Loucy (cell line): ENCODE measurements at regions not wholly inside any gene's neighbourhood (a gene's known extent, or its start where the extent isn't known, plus 50 kb on each side); places are given as distances from the start of the nearest gene placed in this dataset.

Experiments
- H2AFZ ChIP-seq: fragments of 200-600 bp; sonication (generic); 2 replicates; pipeline ENCODE4 v1.6.0; 2016; ENCODE audit warnings: antibody characterized with exemption, mild to moderate bottlenecking, low read length, moderate library complexity
- H3F3A ChIP-seq: fragments of 200-600 bp; 2 replicates; pipeline ENCODE4 v1.6.0; 2016; ENCODE audit warnings: antibody characterized with exemption, low read depth, mild to moderate bottlenecking
- H3K27me3 ChIP-seq: fragments of 200-600 bp; sonication (generic); 2 replicates; pipeline ENCODE4 v1.6.1; 2014; ENCODE audit warnings: low read length, mild to moderate bottlenecking; ENCODE audit not compliant: insufficient read depth, poor library complexity, severe bottlenecking
- H3K36me3 ChIP-seq: fragments of 200-600 bp; sonication (generic); 2 replicates; pipeline ENCODE4 v1.6.1; 2016; ENCODE audit warnings: low read length; ENCODE audit not compliant: insufficient read depth
- H3K4me1 ChIP-seq: fragments of 200-600 bp; sonication (generic); 2 replicates; pipeline ENCODE4 v1.5.1; 2014; ENCODE audit warnings: low read length, mild to moderate bottlenecking; ENCODE audit not compliant: insufficient read depth, poor library complexity, severe bottlenecking
- H3K4me2 ChIP-seq: fragments of 200-600 bp; sonication (generic); 2 replicates; pipeline ENCODE4 v1.6.0; 2014; ENCODE audit warnings: antibody characterized with exemption, low read length, low read depth, mild to moderate bottlenecking; ENCODE audit not compliant: poor library complexity, severe bottlenecking
- H3K4me3 ChIP-seq: fragments of 200-600 bp; sonication (generic); 2 replicates; pipeline ENCODE4 v1.5.1; 2014; ENCODE audit warnings: low read length, mild to moderate bottlenecking, mixed read lengths; ENCODE audit not compliant: poor library complexity, severe bottlenecking
- H3K79me2 ChIP-seq: fragments of 200-600 bp; sonication (generic); 2 replicates; pipeline ENCODE4 v1.6.1; 2014; ENCODE audit warnings: low read length; ENCODE audit not compliant: insufficient read depth
- H3K9ac ChIP-seq: fragments of 200-600 bp; sonication (generic); 2 replicates; pipeline ENCODE4 v1.6.0; 2014; ENCODE audit warnings: mild to moderate bottlenecking, low read depth, low read length, moderate library complexity; ENCODE audit not compliant: poor library complexity, severe bottlenecking
- H3K9me2 ChIP-seq: fragments of 200-600 bp; sonication (generic); replicated peaks from 2 replicates; pipeline ENCODE4 v1.6.1; 2016; ENCODE audit warnings: low read depth, low read length, mixed read lengths
- H3K9me3 ChIP-seq: fragments of 200-600 bp; sonication (generic); 2 replicates; pipeline ENCODE4 v1.6.1; 2014; ENCODE audit warnings: mild to moderate bottlenecking, antibody characterized with exemption, low read length, low read depth; ENCODE audit not compliant: insufficient read depth
- H4K20me1 ChIP-seq: fragments of 200-600 bp; sonication (generic); 2 replicates; pipeline ENCODE4 v1.6.0; 2014; ENCODE audit warnings: antibody characterized with exemption, low read length, mild to moderate bottlenecking; ENCODE audit not compliant: insufficient read depth, poor library complexity, severe bottlenecking
- CTCF ChIP-seq: fragments of 200-600 bp; sonication (generic); conservative IDR thresholded peaks from 2 replicates; pipeline ENCODE4 v1.5.1; 2014; ENCODE audit warnings: mild to moderate bottlenecking, antibody characterized with exemption, low read length
- EZH2phosphoT487 ChIP-seq: fragments of 200-600 bp; IDR thresholded peaks from 2 replicates; pipeline ENCODE4 v1.6.1; 2018; ENCODE audit warnings: antibody characterized with exemption, mild to moderate bottlenecking, moderate library complexity, borderline replicate concordance

DNA sequence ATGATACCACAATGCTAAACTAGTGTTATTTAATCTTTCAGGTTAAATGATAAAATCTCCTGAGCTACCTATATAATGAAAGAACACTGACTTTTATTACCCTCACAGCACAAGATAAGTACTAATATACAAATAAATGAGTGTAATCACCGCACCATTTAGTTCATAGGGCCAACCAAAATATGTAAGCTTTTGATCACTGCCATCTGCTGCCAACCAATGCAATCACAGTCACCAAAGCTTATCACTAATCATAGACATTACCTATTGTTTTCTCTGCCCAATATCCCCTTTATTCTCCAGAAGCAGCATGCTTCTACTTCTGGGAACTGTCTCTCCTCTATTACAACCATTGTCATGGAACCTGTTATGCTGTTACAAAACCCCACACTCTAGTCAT lies 151.6 kb upstream of the LRATD1 start:
- Histone ChIP-seq H3K9me2 (no peaks in the 10 kb centered on the region), H3K79me2 (no peaks in the 10 kb centered on the region), H3F3A (no peaks in the 10 kb centered on the region), H2AFZ (no peak overlapping the region), H3K27me3 (no peaks in the 10 kb centered on the region), H3K36me3 (no peaks in the 10 kb centered on the region), H4K20me1 (no peaks in the 10 kb centered on the region), H3K4me1 (no peaks in the 10 kb centered on the region), H3K9me3 (no peaks in the 10 kb centered on the region), H3K4me3 (no peak overlapping the region), H3K9ac (no peak overlapping the region), H3K4me2 (no peak overlapping the region)
- no peak for TF ChIP-seq EZH2phosphoT487
- TF ChIP-seq CTCF, result 0 out of 2 replicates have a peak, but pooled peaks have one; percentile 20

- no peaks in the 10 kb centered on the region for H3K4me1 ChIP-seq
- no peak overlapping the region for H3K4me2 ChIP-seq
- no peaks in the 10 kb centered on the region for H4K20me1 ChIP-seq
- no peaks in the 10 kb centered on the region for H3K27me3 ChIP-seq
- no peaks in the 10 kb centered on the region for H3K36me3 ChIP-seq
- H3K4me3 ChIP-seq, result no peak overlapping the region
- H3F3A ChIP-seq, result no peaks in the 10 kb centered on the region
- TF ChIP-seq CTCF, result no peak
- TF ChIP-seq EZH2phosphoT487, result no peak
- H2AFZ ChIP-seq, result no peak overlapping the region
- H3K79me2 ChIP-seq, result no peaks in the 10 kb centered on the region
- H3K9me2 ChIP-seq, result no peaks in the 10 kb centered on the region
- no peak overlapping the region for H3K9ac ChIP-seq
- no peaks in the 10 kb centered on the region for H3K9me3 ChIP-seq
Observed at GRCh38 chr2:14492920-14493503, 139.5 kb upstream of the LRATD1 start.

DNA sequence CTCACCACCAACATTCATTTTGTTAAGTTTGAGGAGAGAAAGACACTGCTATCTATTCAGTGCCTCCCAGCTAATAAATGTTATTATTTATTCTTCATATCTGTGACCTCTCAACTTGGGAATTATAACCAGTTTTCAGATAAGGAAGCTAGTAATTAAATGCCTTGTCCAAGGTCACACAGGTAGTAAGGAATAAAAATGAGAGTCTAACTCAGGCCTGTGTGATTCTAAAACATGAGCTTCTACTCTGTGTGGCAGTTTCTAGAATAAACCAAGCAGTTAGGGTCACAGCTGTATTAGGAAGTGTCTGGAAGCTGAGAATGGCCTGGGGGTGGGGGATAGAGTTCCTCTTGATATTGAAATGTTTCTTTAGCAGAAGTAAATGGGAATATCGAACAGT lies 137.8 kb upstream of the LRATD1 start:
- H2AFZ ChIP-seq, result no peak overlapping the region
- H3K4me3 ChIP-seq, result no peak overlapping the region
- H3K9me2 ChIP-seq, result no peaks in the 10 kb centered on the region

More for the DNA sequence above, 137.8 kb upstream of the LRATD1 start:
- H3K4me2 ChIP-seq, result no peak overlapping the region
- no peaks in the 10 kb centered on the region for H3K9me3 ChIP-seq
- H4K20me1 ChIP-seq, result no peaks in the 10 kb centered on the region
- TF ChIP-seq CTCF, result no peak
- no peak for TF ChIP-seq EZH2phosphoT487
- H3K79me2 ChIP-seq, result no peaks in the 10 kb centered on the region
- H3F3A ChIP-seq, result no peaks in the 10 kb centered on the region
- H3K9ac ChIP-seq, result no peak overlapping the region
- no peaks in the 10 kb centered on the region for H3K36me3 ChIP-seq
- H3K27me3 ChIP-seq, result no peaks in the 10 kb centered on the region
- H3K4me1 ChIP-seq, result no peaks in the 10 kb centered on the region
